AG10803 (cell line): ENCODE measurements at regions not wholly inside any gene's neighbourhood (a gene's known extent, or its start where the extent isn't known, plus 50 kb on each side); places are given as distances from the start of the nearest gene placed in this dataset.
"Not testable (repeated sequence)": the region's sequence is repeated elsewhere in the genome, so short reads cannot be mapped to it uniquely, and the experiment has no call there.

Experiments used
- DNase-seq: peaks from one replicate; pipeline ENCODE4 v3.0.0; 2010; ENCODE audit warnings: low read depth
- H3K4me3 ChIP-seq: 2 replicates; pipeline ENCODE4 v1.5.1; 2011; ENCODE audit warnings: mild to moderate bottlenecking, low read length, control low read depth
- TF ChIP-seq, protein P1 (sequence below): conservative IDR thresholded peaks from 2 replicates; pipeline ENCODE4 v1.5.1; 2011; ENCODE audit warnings: mild to moderate bottlenecking, low read length, control low read depth, inconsistent platforms

DNA sequence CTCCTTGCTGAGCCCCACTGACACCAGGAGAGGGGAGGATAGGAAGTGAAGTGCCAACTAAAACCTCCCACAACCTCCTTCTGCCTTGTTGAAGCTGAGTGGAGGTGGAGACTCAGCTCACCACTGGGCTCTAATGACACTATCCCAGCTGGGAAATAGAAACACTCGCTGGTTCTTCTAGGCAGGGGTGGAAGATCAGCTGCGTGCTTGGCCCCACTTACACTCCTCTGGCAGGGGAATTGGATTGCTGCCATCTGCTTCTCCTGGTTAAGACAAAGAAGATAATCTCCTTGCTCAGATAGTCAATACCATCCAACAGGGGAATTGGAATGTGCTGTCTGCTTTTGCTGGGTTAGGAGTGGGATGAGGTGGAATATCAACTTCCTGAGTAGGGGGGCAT is 392.5 kb downstream of the ZNF674 start:
- TF ChIP-seq, protein P1, sequence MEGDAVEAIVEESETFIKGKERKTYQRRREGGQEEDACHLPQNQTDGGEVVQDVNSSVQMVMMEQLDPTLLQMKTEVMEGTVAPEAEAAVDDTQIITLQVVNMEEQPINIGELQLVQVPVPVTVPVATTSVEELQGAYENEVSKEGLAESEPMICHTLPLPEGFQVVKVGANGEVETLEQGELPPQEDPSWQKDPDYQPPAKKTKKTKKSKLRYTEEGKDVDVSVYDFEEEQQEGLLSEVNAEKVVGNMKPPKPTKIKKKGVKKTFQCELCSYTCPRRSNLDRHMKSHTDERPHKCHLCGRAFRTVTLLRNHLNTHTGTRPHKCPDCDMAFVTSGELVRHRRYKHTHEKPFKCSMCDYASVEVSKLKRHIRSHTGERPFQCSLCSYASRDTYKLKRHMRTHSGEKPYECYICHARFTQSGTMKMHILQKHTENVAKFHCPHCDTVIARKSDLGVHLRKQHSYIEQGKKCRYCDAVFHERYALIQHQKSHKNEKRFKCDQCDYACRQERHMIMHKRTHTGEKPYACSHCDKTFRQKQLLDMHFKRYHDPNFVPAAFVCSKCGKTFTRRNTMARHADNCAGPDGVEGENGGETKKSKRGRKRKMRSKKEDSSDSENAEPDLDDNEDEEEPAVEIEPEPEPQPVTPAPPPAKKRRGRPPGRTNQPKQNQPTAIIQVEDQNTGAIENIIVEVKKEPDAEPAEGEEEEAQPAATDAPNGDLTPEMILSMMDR, result no peak
- no peak for DNase-seq
- no peak overlapping the region for H3K4me3 ChIP-seq

DNA sequence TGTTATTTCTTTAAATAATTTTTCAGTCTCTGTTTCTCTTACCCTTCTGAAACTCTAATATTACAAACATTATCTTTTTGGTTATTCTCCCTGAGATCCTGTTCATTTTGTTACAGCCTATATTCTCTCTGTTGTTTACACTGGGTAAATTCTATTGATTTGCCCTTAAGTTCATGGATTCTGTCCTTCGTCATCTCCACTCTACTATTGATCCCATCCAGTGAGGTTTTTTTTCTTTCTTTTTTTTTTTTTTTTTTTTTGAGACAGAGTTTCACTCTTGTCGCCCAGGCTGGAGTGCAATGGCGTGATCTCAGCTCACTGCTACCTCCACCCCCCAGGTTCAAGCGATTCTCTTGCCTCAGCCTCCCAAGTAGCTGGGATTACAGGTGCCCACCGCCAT is 393.9 kb downstream of the ZNF674 start:
- H3K4me3 ChIP-seq, DNase-seq: not testable (repeated sequence)

- no peak for DNase-seq
- no peak overlapping the region for H3K4me3 ChIP-seq
- TF ChIP-seq, protein P1, result no peak
Observed at GRCh38 chrX:46144566-46144965, 400.7 kb downstream of the ZNF674 start.

GRCh38 chrX:46140272-46140671 is 404.9 kb downstream of the ZNF674 start:
- TF ChIP-seq, protein P1, result no peak
- no peak overlapping the region for H3K4me3 ChIP-seq
- DNase-seq, result peak; percentile 3

GRCh38 chrX:46130247-46130646 is 415.0 kb downstream of the ZNF674 start:
- no peak for DNase-seq
- TF ChIP-seq, protein P1, result no peak
- H3K4me3 ChIP-seq, result no peak overlapping the region

GRCh38 chrX:46125111-46125510 is 420.1 kb downstream of the ZNF674 start:
- H3K4me3 ChIP-seq, result no peak overlapping the region
- peak; percentile 1 for DNase-seq
- TF ChIP-seq, protein P1, result no peak

GRCh38 chrX:46117234-46117633 is 428.0 kb downstream of the ZNF674 start:
- TF ChIP-seq, protein P1, result no peak
- no peak for DNase-seq
- no peak overlapping the region for H3K4me3 ChIP-seq

DNA sequence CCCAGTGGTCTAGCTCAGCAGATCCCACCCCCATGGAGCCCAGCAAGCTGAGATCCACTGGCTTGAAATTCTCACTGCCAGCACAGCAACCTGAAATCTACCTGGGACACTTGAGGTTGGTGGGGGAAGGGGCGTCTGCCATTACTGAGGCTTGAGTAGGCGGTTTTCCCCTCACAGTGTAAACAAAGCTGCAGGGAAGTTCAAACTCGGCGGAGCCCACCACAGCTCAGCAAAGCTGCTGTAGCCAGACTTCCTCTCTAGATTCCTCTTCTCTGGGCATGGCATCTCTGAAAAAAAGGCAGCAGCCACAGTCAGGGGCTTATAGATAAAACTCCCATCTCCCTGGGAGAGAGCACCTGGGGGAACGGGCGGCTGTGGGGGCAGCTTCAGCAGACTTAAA is 457.9 kb downstream of the ZNF674 start:
- DNase-seq, H3K4me3 ChIP-seq: not testable (repeated sequence)

DNA sequence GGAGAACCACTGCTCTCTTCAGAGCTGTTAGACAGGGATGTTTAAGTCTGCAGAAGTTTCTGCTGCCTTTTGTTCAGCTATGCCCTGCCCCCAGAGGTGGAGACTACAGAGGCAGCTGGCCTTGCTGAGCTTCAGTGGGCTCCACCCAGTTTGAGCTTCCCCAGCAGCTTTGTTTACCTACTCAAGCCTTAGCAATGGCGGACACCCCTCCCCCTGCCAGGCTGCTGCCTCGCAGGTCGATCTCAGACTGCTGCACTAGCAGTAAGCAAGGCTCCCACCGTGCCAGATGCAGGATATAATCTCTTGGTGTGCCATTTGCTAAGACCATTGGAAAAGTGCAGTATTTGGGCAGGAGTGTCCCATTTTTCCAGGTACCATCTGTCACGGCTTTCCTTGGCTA is 465.1 kb downstream of the ZNF674 start:
- not testable (repeated sequence) for H3K4me3 ChIP-seq, DNase-seq
